HG03439 (cell line): ENCODE measurements at regions not wholly inside any gene's neighbourhood (a gene's known extent, or its start where the extent isn't known, plus 50 kb on each side); places are given as distances from the start of the nearest gene placed in this dataset.

Source experiments
- ATAC-seq: cut with Tn5 transposase; IDR thresholded peaks from one replicate; pipeline ENCODE4 v1.9.1; 2021; ENCODE audit warnings: mild to moderate bottlenecking, moderate library complexity; ENCODE audit not compliant: unreplicated experiment

GRCh38 chr20:23186808-23187207, 100.7 kb upstream of the CD93 start:
- ATAC-seq = no peak

- no peak for ATAC-seq
Observed at GRCh38 chr20:23180451-23180921, 94.4 kb upstream of the CD93 start.

GRCh38 chr20:23179766-23180403, 93.8 kb upstream of the CD93 start:
- no peak for ATAC-seq

- ATAC-seq = no peak
Observed at GRCh38 chr20:23178806-23179205, 92.7 kb upstream of the CD93 start.

GRCh38 chr20:23174821-23175220, 88.7 kb upstream of the CD93 start:
- ATAC-seq = no peak

- ATAC-seq = no peak
Observed at GRCh38 chr20:23167431-23167830, 81.3 kb upstream of the CD93 start.

GRCh38 chr20:23166563-23166962, 80.4 kb upstream of the CD93 start:
- no peak for ATAC-seq

- no peak for ATAC-seq
Observed at GRCh38 chr20:23165964-23166363, 79.8 kb upstream of the CD93 start.

GRCh38 chr20:23165307-23165750, 79.2 kb upstream of the CD93 start:
- no peak for ATAC-seq

- no peak for ATAC-seq
Observed at GRCh38 chr20:23164176-23164601, 78.1 kb upstream of the CD93 start.

GRCh38 chr20:23163562-23163961, 77.4 kb upstream of the CD93 start:
- no peak for ATAC-seq

- ATAC-seq = no peak
Observed at GRCh38 chr20:23162887-23163286, 76.8 kb upstream of the CD93 start.

GRCh38 chr20:23161968-23162696, 76.0 kb upstream of the CD93 start:
- no peak for ATAC-seq

- ATAC-seq = no peak
Observed at GRCh38 chr20:23161244-23161891, 75.2 kb upstream of the CD93 start.

GRCh38 chr20:23160536-23161243, 74.6 kb upstream of the CD93 start:
- no peak for ATAC-seq

GRCh38 chr20:23159947-23160318, 73.8 kb upstream of the CD93 start:
- no peak for ATAC-seq

GRCh38 chr20:23159256-23159946, 73.3 kb upstream of the CD93 start:
- no peak for ATAC-seq

- ATAC-seq = no peak
Observed at GRCh38 chr20:23157734-23158133, 71.6 kb upstream of the CD93 start.

- no peak for ATAC-seq
Observed at GRCh38 chr20:23156842-23157423, 70.8 kb upstream of the CD93 start.

- no peak for ATAC-seq
Observed at GRCh38 chr20:23156170-23156841, 70.2 kb upstream of the CD93 start.
